ENCODE measurements at regions not wholly inside any gene's neighbourhood (a gene's known extent, or its start where the extent isn't known, plus 50 kb on each side); places are given as distances from the start of the nearest gene placed in this dataset.

DNA sequence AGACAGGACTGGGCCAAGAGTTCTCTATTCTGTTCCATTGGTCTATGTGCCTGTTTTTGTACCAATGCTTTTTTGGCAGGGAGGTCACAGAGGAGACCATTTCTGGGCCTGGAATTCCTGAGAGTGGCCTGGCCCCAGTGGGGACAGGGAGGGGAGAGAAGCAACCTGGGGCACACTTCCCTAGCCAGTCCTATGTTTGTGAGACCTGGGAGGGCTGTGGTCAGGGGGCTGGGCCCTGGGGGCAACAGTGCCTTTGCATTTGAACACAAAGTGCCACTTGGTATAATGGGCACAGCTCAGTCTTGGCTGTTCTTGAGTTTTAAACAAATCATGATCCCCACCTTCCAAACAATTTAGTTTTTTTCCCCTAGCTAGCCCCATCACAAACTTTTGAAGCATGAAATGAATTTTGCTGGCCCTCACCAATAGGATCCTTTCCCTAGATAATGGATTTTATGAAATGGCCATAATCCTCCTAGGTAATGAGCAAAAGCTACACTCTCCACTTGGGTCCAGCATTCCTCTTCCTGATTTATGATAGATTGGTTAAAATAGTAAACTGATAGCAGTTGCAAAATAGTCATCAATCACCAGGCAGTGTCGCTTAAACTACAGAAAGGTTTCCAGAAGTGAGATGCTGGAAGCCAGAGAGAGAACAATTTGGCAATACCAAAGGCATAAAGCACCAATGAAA lies 133.5 kb downstream of the GLI2 start:
- TF ChIP-seq, protein P1, sequence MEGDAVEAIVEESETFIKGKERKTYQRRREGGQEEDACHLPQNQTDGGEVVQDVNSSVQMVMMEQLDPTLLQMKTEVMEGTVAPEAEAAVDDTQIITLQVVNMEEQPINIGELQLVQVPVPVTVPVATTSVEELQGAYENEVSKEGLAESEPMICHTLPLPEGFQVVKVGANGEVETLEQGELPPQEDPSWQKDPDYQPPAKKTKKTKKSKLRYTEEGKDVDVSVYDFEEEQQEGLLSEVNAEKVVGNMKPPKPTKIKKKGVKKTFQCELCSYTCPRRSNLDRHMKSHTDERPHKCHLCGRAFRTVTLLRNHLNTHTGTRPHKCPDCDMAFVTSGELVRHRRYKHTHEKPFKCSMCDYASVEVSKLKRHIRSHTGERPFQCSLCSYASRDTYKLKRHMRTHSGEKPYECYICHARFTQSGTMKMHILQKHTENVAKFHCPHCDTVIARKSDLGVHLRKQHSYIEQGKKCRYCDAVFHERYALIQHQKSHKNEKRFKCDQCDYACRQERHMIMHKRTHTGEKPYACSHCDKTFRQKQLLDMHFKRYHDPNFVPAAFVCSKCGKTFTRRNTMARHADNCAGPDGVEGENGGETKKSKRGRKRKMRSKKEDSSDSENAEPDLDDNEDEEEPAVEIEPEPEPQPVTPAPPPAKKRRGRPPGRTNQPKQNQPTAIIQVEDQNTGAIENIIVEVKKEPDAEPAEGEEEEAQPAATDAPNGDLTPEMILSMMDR (IDR thresholded peaks at IDR 0.05) = no peak

DNA sequence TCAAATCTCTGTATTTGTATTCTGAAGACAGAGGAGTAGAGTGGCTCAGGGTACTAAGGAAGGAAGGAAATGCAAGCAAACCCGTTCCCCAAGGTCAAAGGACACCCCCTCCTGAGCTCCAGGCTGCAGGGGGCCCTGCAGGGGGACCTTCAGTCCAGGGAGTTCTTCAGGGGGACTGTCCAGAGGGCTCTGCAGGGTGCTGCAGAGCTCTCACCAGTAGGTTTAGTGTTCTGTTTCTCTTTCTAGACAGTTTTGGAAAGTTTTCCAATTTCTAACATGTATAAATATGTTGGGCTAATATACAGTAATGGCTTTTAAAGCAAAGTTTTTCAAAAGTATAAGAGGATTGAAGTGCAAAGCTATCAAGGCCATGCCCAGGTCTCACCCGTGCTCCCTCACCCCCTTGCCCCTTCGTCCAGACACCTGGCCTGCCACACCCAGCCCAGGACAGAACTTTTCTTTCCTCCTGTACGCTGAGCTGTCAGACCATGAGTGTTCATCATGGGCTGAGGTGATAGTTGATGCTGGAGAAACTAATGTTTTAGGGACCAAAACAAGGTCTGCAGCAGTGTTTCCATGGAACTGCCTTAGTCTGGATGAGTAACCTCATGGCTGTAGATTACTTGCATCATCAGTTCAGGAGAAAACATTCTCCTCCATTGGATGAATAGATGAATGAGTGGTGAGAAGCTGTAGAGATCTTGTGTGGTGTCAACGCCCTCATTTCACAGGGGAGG lies 134.2 kb downstream of the GLI2 start:
- Histone ChIP-seq H3K9me3 (no peaks in the 10 kb centered on the region), H3K4me1 (ENCODE audit: control insufficient read depth in 1 of 2, insufficient read depth in 1 of 2, low read depth in 1 of 2, low read length in 1 of 2) (no peaks in the 10 kb centered on the region), H3K4me3 (ENCODE audit: low read depth in 1 of 2, low read length in 1 of 2) (no peak overlapping the region), H3K27ac (no peak overlapping the region), H3K27me3 (peaks cover 55% of the 10 kb centered on the region), H3K36me3 (no peaks in the 10 kb centered on the region)
- TF ChIP-seq, protein P1 (IDR thresholded peaks at IDR 0.05) = no peak

More for the DNA sequence above, 133.5 kb downstream of the GLI2 start:
- H3K36me3 ChIP-seq = no peaks in the 10 kb centered on the region
- H3K27me3 ChIP-seq = peaks cover 55% of the 10 kb centered on the region
- H3K9me3 ChIP-seq = no peaks in the 10 kb centered on the region
- H3K27ac ChIP-seq = no peak overlapping the region
- no peaks in the 10 kb centered on the region for H3K4me1 ChIP-seq (ENCODE audit: control insufficient read depth in 1 of 2, insufficient read depth in 1 of 2, low read depth in 1 of 2, low read length in 1 of 2)
- H3K4me3 ChIP-seq (ENCODE audit: low read depth in 1 of 2, low read length in 1 of 2) = no peak overlapping the region

DNA sequence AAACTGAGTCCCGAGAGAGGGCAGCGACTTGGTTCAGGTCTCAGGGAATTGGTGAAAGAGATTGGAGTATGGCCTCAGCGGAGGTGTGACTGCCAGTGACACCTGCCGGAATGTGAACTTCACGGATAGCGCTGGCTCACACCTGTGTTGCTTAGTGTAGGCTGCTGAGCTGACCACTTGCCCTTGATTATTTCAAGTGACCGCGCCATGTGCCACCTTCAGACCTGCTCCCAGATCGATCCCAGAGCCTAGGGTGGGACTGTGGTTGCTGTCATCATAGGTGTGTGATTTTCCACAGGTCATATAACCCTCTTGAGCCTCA lies 134.8 kb downstream of the GLI2 start:
- no peaks in the 10 kb centered on the region for H3K36me3 ChIP-seq
- no peak overlapping the region for H3K4me3 ChIP-seq (ENCODE audit: low read depth in 1 of 2, low read length in 1 of 2)
- H3K4me1 ChIP-seq (ENCODE audit: control insufficient read depth in 1 of 2, insufficient read depth in 1 of 2, low read depth in 1 of 2, low read length in 1 of 2) = no peaks in the 10 kb centered on the region
- TF ChIP-seq, protein P1 (IDR thresholded peaks at IDR 0.05) = no peak
- H3K9me3 ChIP-seq = no peaks in the 10 kb centered on the region
- no peak overlapping the region for H3K27ac ChIP-seq
- H3K27me3 ChIP-seq = peaks cover 50% of the 10 kb centered on the region

DNA sequence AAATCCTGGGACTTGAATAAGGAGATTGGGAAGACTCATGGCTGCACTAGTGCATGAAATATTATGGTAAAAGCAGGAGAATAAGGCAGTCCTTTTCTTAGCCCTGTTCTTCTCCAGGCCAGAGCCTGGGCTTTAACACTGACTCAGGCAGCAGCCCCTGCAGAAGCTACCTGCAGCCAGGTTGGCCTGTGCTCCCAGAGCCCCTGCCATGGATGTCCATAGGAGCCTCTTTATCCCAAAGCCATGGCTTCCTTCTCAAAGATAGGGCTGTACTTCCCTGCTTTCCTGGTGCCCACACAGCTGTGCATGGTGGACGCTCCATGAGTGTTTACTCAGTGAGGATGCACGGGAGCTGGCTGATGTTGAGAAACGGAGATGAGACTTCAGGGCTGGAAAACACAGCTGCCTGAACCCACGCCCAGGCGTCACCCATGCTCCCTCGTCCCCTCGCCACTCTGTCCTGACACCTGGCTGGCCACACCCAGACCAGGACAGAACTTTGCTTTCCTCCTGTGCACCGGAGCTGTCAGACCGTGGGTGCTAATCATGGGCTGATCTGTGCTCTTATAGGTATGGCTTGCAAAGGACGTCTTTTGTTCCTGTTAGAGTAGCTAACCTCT lies 135.5 kb downstream of the GLI2 start:
- Histone ChIP-seq H3K27ac (no peak overlapping the region), H3K9me3 (no peaks in the 10 kb centered on the region), H3K36me3 (no peaks in the 10 kb centered on the region), H3K27me3 (peaks cover 43% of the 10 kb centered on the region), H3K4me1 (ENCODE audit: control insufficient read depth in 1 of 2, insufficient read depth in 1 of 2, low read depth in 1 of 2, low read length in 1 of 2) (no peaks in the 10 kb centered on the region), H3K4me3 (ENCODE audit: low read depth in 1 of 2, low read length in 1 of 2) (no peak overlapping the region)
- TF ChIP-seq, protein P1 (IDR thresholded peaks at IDR 0.05) = no peak

DNA sequence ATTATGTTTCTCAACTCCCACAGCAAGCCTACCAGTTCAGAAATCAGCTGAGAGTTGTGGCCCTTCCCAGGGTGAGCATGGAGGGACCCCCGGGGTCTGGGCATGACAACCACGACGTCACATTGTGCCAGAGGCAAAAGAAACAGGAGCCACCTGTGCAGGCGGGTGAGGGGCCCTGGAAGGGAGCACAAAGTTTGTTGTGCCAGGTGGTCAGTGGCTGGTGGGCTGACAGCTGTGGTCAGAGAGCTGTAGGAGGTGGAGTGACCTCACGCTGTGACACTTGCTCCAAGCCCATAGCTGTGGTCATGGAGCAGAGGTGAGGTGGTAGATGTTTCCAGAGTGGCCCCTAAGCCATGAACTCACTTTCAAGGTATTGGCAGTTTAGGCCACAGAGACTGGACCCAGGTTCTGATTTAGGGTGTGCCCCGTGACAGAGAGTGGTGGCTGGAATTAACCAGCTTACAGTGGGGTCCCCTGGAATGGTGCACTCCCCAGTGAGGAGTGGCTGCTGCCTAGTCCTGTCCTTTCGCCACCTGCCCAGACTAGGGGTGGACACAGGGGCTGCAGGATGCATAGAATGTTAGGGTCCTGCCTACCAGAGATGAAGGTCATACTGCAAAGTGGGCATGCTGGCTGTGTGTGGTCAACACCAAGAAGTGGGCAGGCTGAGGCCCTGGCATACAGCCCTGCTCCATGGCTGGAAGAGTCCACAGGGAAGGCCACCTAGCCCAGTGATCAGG lies 136.4 kb downstream of the GLI2 start:
- H3K4me3 ChIP-seq (ENCODE audit: low read depth in 1 of 2, low read length in 1 of 2) = no peak overlapping the region
- H3K36me3 ChIP-seq = no peaks in the 10 kb centered on the region
- TF ChIP-seq, protein P1 (IDR thresholded peaks at IDR 0.05) = no peak
- H3K27ac ChIP-seq = no peak overlapping the region
- no peaks in the 10 kb centered on the region for H3K4me1 ChIP-seq (ENCODE audit: control insufficient read depth in 1 of 2, insufficient read depth in 1 of 2, low read depth in 1 of 2, low read length in 1 of 2)
- peaks cover 34% of the 10 kb centered on the region for H3K27me3 ChIP-seq
- H3K9me3 ChIP-seq = no peaks in the 10 kb centered on the region
